GM06990 (cell line): ENCODE measurements at regions not wholly inside any gene's neighbourhood (a gene's known extent, or its start where the extent isn't known, plus 50 kb on each side); places are given as distances from the start of the nearest gene placed in this dataset.

Experiments used
- DNase-seq: peaks from one replicate; pipeline ENCODE4 v3.0.0-alpha.2; 2011; ENCODE audit not compliant: insufficient read length; ENCODE audit errors: extremely low read depth
- H3K27me3 ChIP-seq: replicated peaks from 2 replicates; pipeline ENCODE4 v1.6.0; 2011; ENCODE audit warnings: low read length; ENCODE audit not compliant: control insufficient read depth, insufficient read depth
- H3K36me3 ChIP-seq: 2 replicates; pipeline ENCODE4 v1.5.1; 2011; ENCODE audit warnings: low read length; ENCODE audit not compliant: control insufficient read depth, insufficient read depth
- H3K4me3 ChIP-seq: replicated peaks from 2 replicates; pipeline ENCODE4 v1.5.1; 2011; ENCODE audit warnings: low read depth, mild to moderate bottlenecking, control low read depth, low read length
- TF ChIP-seq, protein P1 (sequence below): IDR thresholded peaks from 2 replicates; pipeline ENCODE4 v1.5.1; 2011; ENCODE audit warnings: low read length, control low read depth, mild to moderate bottlenecking, inconsistent platforms; ENCODE audit not compliant: insufficient read depth, poor library complexity, severe bottlenecking

DNA sequence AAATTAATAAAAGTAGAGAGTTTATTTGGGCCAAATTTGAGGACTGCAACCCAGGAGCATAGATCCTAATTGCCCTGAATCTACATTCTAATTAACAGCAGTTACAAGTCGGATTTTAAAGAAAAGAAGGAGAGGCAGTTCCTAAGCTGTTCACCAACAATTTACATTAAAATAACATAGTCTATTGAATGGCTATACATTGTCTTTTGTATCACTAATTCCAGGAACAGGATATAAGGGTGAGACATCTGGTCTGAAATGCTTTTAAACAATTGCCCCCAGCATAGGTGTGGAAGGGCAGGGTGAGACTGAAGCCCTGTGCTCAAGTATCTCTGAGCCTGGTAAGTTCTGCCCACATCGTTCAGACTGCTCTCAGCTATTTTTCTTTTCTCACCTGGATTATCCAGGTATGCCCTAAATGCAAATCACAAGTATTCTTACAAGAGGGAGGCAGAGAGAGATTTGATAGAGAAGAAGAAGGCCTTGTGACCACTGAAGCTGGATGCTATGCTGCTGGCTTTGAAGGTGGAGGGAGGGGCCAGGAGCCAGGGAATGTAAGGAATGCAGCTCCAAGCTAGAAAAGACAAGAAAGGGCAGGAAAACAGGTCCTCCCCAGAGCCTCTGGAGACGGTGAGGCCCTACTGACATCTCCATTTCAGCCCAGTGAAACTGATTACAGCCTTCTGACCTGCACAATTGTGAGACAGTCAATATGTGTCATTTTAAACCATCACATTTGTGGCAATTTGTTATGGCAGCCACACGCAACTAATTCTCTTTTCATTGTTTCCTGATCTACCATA is 189.4 kb upstream of the ARL4C start:
- Histone ChIP-seq H3K36me3 (no peaks in the 10 kb centered on the region), H3K4me3 (no peak overlapping the region), H3K27me3 (no peaks in the 10 kb centered on the region)
- DNase-seq = no peak
- TF ChIP-seq, protein P1, sequence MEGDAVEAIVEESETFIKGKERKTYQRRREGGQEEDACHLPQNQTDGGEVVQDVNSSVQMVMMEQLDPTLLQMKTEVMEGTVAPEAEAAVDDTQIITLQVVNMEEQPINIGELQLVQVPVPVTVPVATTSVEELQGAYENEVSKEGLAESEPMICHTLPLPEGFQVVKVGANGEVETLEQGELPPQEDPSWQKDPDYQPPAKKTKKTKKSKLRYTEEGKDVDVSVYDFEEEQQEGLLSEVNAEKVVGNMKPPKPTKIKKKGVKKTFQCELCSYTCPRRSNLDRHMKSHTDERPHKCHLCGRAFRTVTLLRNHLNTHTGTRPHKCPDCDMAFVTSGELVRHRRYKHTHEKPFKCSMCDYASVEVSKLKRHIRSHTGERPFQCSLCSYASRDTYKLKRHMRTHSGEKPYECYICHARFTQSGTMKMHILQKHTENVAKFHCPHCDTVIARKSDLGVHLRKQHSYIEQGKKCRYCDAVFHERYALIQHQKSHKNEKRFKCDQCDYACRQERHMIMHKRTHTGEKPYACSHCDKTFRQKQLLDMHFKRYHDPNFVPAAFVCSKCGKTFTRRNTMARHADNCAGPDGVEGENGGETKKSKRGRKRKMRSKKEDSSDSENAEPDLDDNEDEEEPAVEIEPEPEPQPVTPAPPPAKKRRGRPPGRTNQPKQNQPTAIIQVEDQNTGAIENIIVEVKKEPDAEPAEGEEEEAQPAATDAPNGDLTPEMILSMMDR = no peak

DNA sequence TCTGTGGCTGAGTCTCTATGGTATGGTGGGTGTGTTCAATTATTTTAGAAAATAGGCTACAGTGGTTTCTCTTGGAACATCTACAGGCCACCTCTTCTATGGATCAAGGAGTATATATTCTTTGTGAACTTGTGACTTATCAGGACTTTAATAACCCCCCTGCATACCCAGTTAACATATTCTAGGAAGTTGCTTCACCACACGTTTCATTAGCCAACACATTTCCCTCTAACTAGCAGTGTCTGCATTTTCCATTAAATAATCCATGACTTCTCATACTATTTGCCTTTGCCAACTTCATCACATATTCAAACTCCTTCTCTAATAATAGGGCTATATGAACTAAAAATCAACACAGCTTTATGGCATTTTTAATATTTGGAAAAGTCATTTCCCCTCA is 187.6 kb upstream of the ARL4C start:
- H3K4me3 ChIP-seq = no peak overlapping the region
- no peaks in the 10 kb centered on the region for H3K36me3 ChIP-seq
- DNase-seq = no peak
- TF ChIP-seq, protein P1 = no peak
- H3K27me3 ChIP-seq = no peaks in the 10 kb centered on the region

DNA sequence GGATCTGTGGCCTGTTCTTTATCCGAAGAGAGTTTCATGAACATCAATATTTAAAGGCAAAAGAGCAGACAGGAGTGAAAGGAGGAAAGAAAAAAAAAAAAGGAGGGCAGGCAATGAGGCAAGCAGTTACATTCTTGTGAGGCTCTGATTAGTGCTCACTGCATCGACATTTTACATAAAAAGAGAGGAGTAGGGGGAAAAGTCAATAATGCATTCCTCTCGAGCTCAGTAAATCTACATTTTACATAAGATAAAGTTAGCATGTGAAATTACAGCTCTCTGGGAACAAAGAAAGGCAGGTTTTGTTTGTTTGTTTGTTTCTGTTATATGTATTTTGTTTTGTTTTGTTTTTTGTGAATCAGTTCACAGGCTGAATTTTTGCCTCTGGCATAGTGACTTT is 187.1 kb upstream of the ARL4C start:
- H3K4me3 ChIP-seq = no peak overlapping the region
- TF ChIP-seq, protein P1 = no peak
- no peaks in the 10 kb centered on the region for H3K27me3 ChIP-seq
- no peaks in the 10 kb centered on the region for H3K36me3 ChIP-seq
- no peak for DNase-seq

DNA sequence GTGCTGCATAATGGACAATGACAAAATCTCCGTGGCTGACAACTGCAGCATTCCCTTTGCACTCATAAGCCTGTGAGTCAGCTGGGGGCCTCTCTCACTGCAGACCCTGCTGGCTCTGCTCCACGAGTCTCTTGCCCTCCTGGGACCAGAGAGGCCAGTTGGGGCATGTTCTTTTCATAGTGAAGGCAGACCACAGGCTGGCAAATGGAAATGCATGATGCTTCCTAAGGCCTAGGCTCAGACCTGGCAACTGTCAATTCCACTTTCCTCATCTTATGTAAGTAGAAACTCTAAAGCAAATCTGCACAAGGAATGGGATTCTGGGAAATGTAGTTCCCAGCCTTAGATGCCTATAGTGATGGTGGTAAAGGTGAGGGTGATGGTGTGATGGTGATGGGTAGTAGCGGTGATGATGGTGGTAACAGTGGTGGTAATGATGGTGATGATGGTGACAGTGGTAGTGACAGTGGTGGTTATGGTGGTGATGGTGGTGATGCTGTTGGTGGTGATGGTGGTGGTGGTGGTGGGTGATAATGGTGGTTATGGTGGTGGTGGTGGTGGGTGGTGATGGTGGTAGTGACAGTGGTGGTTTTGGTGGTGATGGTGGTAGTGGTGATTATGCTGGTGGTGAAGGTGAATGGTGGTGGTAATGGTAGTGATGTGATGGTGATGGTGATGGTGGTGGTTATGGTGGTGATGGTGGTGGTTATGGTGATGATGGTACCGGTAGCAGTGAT is 185.8 kb upstream of the ARL4C start:
- Histone ChIP-seq H3K4me3 (no peak overlapping the region), H3K27me3 (no peaks in the 10 kb centered on the region), H3K36me3 (no peaks in the 10 kb centered on the region)
- no peak for DNase-seq
- TF ChIP-seq, protein P1 = no peak

DNA sequence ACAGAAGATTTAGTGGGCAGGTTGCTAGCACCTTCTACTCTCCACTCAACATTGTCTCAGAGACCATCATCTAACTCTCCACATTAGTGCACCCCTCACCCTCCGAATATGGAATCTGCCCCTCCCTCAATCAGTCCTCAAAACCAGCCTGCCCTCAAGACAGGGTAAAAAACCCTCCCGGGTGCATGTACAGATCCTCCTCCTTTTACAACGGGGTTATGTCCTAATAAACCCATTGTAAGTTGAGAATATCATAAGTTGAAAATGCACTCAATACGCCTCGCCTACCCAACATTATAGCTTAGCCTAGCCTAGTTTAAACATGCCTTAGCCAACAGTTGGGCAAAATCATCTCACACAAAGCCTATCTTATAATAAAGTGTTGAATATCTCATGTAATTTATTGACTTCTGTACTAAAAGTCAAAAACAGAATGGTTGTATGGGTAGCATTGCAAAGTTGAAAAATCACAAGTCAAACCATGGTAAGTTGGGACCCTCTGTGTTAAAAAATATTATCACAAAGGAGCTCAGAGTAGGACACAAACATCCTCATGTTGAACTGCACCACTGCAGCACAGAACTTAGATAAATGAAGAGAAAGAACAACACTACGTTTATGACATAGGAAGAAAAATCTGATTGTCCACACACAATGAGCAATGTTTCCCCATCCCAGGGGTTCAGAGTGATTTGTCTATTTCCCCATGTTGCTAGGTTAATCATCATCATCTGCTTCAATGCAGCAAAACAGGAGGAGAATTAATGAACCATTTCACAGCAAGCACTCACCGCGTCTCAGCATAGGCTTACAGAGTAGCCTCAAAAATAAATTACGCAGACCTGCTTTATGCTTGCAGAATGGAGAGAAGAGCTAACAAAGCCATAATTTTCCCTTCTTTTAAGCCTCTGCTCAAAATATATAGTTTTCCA is 184.1 kb upstream of the ARL4C start:
- Histone ChIP-seq H3K36me3 (no peaks in the 10 kb centered on the region), H3K27me3 (no peaks in the 10 kb centered on the region), H3K4me3 (no peak overlapping the region)
- TF ChIP-seq, protein P1 = no peak
- no peak for DNase-seq
